Superior temporal gyrus (tissue), 1 donor: ENCODE measurements at regions not wholly inside any gene's neighbourhood (a gene's known extent, or its start where the extent isn't known, plus 50 kb on each side); places are given as distances from the start of the nearest gene placed in this dataset.

Experiments used
- DNase-seq: peaks from one replicate; pipeline ENCODE4 v3.0.0-alpha.2; 2016; ENCODE audit errors: extremely low spot score

DNA sequence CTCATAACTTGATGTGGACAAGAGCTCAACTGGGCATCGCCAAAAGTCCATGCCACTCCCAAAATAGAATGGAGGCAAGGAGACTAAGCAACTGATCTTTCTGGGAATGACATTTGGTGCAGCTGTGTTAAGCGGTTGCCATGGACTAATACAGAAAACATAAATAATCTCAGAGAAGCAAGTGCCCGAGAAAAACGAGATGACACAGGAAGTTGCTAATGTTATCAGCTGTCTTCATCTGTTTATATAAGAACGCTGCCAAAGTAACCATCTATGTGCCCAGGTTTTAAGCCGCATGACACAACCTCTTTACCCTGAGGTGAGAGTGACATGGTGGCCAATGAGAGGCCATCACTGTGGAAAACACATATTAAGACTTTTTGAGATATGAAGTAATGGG, 54.9 kb upstream of the SACS start:
- DNase-seq = no peak

DNA sequence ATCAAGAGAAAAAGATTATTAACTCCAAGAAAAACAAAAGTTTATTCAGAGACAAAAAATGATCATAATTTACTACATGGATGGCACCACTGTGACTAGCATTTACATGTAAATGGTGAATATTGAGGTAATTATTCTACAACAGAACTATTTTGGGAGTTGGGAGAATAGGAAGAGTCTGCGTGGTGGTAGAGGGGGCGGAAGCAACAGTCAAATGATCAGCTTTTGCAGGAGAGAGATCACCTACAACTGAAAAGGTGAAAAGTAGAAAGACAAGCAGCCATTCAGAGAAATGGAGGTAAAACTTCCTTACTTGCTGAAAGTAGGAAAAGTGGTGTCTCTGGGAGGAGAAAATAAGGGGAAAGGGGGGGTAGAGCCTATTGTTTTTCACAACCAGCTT, 62.8 kb upstream of the SACS start:
- DNase-seq = no peak

DNA sequence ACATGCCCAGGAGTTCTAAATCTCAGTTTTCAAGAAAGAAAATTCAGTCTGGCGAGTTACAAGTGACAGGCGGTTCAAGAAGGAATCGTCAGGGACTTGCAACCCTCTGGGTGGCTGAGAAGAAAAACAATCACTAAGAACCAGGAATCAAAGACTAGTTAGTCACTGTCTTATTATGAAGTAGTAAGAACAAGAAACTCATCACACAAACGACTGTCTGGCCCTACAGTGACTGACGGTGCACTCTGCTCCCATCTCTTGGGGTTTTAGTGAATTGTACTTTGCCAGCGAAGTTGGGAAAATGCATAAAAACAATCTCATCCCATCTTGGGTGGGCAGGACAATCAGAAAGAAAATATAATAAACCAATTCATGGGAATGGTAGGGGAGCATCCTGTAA, 63.7 kb upstream of the SACS start:
- DNase-seq = no peak

DNA sequence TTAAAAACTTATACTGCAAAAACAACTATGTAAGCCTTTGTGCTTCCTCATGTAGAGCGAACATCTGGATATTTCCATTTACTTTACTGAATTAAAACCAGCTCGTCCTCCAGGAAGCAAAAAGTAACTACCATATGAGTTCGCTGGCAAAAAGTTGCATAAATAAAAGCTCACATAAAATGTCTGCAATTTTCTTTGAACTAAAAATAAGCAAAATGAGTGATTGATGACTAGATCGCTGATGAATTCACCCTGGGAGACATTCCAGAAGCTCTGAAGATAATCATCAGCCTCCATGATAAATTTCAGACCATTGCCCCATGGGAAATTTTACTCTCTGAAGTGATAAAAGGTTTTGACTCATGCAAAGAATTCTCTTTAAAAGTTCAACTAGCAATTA, 67.3 kb upstream of the SACS start:
- DNase-seq = no peak

DNA sequence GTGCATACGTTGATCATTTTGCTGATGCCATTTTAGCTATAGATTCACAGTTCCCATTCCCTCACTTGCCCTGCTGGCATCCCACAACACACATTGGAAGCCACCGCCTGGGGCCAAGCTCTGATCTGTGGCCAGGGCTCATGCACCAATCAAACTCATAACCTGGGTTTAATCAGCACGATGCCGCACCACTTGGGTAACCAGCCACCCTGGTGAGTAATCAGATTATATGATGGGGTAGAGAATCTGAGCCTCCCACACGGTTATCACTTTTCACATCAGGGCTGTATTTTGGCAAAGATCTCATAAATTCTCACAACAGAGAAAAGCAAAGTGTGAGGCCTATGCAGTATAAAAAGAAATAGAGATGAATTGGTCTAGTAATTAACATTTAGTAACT, 66.0 kb upstream of the TNFRSF19 start:
- DNase-seq = no peak

DNA sequence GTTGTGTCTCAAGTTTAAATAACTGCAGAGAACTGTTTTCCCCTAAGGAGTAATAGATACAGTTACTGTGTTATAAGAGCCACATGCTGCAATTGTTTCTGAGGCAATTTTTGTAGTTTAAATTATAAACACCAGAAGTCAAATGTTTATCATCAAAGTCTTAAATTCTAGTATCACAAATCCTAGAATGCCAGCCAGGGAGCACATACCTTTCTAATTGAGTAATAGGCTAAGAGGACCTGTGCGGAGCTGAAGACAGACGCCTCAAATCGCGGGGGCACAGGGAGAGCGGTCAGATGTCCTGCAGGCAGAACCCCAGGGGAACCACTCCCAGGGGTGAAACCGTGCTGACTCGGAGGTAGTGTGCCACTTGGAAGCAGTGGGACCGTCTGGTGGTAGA, 65.2 kb upstream of the TNFRSF19 start:
- no peak for DNase-seq

DNA sequence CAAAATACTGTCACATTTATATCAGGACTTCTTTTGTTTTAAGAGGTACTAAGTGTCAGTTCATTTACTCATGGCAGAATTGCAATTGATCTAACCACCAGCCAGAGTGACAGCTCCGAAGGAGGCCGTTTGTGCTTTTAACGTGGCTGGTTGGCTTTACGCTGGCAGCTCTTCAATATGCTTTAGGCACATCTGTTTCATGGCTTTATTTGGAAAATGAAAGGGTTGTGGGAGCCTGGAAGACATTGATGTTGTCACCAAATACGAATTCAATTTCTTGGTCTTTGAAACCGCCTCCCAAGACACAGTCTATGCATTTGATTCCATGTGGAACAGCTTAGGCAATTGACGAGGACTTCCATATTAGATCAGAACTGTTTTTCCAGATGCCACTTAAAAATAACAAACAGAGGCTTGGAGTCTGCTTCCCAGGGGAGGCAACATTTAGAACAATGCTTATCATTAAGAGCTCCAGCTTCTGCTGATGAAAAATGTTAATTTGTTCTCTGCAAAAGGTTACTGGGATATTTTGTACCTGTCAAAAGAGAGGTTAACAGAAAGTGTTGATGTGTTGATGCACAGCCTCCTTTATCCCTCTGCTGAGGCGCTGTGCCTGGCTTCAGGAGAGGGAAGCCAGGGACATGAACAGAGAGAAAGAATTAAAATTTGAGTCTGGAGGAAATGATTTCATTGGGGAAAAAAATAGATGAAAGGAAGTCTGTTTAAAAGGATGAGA, 64.0 kb upstream of the TNFRSF19 start:
- no peak for DNase-seq

DNA sequence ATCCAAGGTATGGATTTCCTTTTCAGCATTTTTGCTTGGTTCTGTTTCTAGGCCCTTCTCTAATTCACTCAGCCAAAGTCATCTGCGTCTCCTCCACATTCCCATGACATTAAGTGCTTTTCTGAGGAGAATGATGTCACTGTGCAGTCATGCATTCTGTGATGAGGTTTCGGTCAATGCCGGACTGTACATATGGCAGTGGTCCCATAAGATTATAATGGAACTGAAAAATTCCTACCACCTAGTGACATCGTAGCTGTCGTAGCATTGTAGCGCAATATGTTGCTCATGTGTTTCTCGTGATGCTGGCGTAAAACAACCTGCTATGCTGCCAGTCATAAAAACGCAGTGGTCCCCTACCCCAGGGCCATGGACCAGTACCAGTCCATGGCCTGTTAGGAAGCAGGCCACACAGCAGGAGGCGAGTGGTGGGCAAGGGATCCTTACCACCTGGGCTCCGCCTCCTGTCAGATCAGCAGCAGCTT, 63.4 kb upstream of the TNFRSF19 start:
- no peak for DNase-seq

DNA sequence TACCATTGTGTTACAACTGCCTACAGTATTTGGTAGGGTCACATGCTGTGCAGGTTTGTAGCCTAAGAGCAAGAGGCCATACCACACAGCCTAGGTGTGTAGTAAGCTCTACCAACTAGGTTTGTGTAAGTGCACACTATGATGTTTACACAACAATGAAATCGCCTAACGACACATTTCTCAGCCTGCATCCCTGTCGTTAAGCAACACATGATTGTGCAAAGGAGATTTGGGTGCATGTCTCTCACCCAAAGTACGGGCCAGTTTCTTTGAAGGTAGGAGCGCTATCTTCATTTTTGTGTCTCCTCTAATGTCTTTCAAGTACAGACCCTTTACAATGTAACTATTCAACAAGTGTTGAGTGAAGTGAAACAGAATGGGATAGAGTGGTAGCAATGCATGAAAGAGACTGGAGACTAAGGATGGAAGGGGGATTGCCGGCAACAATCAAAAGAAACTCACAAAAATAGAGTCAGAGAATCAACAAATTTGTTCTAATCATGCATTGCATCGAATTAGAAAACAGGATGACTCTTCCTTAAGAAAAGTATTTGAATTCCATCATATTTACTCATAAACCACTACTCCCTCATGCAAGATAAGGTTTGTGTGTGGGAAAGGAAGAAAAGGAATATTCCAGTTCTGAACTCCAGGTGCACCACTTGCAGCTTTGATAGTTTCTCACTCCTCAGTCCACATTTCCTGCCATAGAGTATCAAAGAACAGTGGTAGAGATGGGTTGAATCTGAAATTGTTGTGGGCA, 60.2 kb upstream of the TNFRSF19 start:
- DNase-seq = no peak

DNA sequence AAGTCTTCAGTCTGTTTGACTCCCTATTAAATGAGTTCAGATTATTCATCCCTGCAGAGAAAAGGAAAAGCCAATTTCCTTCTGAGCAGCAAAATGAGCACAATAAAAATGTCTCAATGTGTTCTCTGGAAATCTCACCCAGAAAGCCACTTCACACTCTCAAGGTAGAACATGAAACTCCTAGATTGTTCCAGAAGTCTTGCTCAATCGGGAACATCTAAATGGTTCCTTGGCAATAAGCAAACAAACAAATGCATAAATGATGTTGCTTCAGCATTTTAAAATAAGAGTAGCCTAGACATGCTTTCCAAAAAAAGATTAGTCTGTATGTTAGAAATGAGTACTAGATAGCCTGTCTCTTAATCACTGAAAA, 59.7 kb upstream of the TNFRSF19 start:
- DNase-seq = no peak

DNA sequence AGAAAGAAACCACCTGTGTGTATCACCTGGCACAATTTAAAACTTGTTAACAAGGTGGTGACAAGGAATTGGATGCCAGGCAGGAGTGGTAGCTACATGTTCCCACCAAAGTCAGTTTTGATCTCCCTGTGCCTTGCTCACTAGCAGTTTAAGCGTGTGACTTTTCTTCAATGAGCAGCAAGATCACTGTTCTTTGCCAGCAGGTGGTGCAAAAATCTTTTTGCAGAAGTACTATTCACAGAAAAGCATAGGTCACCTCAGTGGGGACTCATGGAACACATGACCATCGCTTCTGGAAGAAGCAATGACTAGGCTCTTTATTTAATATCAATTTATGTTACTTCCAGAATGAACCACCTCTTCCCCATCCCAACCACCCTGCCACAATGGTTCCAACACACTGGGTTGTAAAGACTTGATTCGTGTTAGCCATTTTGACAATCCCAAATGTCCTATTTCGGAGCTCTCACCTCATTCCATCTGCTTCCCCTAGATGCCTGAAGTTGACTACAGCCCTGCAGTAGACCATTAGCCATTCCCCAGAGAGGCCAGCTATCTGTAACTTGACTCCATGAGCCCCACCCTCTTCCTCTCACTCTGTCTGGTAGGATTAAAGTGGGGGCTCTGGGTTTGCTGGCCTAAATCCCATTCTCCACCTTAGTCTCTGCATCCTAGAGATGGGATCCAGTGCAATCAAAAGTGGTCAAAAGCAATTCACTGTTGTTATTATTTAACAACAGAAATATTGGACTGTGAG, 59.1 kb upstream of the TNFRSF19 start:
- peak; percentile 32 for DNase-seq

DNA sequence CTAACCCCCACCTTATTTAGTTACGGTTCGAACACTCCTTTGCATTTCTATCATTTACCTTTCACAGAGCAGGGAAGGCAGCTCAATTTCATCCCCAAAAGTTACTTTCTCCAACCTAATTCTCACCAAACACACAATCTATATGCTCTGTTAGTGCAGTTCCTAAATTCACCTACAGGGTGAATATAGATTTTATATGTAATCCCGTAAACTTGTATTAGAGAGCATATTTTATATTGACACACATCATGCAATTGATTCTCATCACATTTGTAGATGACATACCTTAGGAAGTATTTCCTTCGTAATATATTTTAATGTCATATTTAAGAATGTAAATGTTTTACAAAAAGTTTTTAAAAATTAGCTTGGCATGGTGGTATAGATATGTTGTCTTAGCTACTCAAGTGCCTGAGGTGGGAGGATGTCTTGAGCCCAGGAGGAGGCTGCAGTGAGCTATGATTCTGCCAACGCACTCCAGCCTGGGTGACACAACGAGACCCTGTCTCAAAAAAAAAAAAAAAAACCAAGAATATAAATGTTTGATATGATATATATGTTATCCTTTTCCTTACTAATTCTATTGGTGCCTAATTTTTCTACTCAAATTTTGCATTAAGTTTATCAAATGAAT, 57.3 kb upstream of the TNFRSF19 start:
- DNase-seq = no peak

DNA sequence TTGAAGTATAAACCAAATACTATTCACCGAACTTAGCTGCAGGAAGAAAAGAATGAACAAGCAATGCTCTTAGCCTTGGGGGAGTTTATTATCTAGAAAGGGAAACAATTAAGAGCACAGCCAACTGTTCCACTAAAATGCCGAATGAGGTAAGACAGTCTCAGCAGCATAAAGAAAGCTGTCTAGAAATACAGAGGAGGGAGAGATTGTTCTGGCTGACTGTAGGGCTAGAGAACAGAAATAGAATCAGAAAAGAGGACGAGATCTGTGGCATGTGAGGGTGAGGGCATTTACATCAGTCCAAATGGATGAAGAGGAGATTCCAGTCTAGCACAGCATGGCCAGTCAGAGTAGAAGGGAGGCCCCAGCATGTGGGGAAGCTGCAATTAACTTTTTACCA, 56.8 kb upstream of the TNFRSF19 start:
- no peak for DNase-seq

DNA sequence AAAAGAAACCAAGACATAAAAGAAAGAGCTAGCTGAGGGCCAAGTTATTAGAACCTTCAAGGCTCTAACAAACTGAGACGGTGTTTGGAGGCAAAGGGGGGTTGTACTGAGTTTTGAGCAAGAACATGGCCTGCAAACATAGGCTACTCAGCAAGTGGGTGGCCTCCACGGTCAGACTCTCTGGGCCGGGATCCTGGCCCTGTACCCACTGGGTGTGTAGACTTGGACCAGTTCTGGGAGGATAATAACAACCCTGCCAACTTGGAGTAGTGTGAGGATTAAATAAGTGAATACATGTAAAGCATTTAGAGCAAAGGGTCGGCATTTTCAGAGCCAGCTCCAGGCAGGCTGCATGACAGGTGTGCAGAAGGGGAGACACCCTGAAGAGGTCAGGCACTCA, 56.1 kb upstream of the TNFRSF19 start:
- DNase-seq = no peak

DNA sequence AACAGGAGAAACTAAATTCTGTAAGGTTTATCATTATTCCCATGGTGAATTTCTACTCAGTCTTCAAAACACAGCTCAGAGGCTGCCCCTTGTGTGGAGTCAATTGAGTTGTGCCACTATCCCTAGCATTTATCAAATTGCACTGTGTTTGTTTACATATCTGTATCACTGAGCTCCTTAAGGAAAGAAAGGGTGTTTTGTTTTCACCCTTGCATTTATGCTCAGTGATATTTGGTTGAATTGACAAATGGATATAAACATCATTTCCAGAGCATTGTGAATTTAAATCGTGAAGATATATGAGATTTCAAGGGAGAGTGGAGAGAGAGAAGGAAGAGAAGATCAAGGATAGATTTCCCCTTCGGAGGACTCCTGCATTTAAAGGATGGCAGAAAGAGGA, 55.1 kb upstream of the TNFRSF19 start:
- no peak for DNase-seq

DNA sequence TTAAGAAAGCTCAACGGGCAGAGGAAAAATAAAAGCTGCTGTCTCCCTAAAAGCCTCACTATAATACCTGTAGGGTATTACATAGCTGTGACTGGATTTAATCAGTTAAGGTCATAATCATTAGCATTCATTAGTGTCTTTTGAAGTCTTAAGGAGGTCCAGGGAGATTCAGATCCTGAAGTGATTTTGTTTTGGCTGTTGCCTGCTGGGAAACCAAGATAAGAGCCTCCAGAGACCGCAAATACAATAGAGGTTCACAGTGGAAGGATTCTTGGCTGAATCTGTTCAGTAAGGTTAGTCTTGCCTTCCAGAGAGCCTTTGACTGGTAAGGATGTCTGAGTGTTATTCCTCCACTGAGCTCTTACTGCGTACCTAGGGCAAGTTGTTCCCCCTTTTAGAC, 54.0 kb upstream of the TNFRSF19 start:
- DNase-seq = no peak

DNA sequence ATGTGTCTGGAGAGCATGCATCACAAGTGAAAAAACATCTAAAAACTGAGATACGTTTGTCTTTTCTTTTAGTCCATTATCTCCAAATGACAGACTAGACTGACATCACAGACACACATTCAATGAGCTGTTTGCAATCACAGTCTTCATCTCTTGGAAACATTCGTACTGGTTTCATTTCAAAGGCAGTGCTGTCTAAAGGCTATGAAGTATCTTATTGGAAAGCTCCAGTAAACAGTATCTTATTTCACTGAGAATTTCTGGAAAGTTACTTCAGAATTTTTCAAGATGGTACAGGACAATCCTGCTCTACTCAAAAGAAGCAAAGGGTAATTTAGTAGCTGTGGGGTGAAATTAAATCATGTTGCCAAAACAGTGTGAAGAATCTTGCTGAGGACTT, 53.5 kb upstream of the TNFRSF19 start:
- DNase-seq = no peak

DNA sequence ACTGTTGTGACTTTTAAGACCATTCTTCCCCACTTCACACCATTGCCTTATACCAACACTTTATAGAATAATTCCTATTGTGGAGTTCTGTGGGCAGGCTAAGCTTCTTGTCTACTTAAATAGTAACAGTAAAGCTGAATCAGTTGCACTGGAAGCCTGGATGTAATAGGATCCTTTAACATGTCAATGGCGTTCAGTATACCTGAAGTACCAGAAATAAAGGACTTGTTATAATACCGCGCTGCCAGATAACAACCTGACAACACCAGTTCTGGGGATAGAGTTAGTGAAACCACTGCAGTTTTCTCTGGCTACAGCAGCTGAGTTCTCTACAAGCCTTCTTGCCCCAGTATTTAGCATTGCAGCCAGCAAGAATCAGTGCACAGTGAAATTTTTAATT, 52.0 kb upstream of the TNFRSF19 start:
- DNase-seq = no peak
